Fibroblast of mammary gland (primary cell): ENCODE measurements at regions not wholly inside any gene's neighbourhood (a gene's known extent, or its start where the extent isn't known, plus 50 kb on each side); places are given as distances from the start of the nearest gene placed in this dataset.
"Not testable (repeated sequence)": the region's sequence is repeated elsewhere in the genome, so short reads cannot be mapped to it uniquely, and the experiment has no call there.

Source experiments
- DNase-seq: peaks from one replicate; pipeline ENCODE4 v3.0.0-alpha.2; 2010; ENCODE audit warnings: low read depth
- H3K4me3 ChIP-seq: 2 replicates; pipeline ENCODE4 v1.5.1; 2011; ENCODE audit warnings: low read depth, mild to moderate bottlenecking, low read length, moderate library complexity; ENCODE audit not compliant: control insufficient read depth
- CTCF ChIP-seq: conservative IDR thresholded peaks from 2 replicates; pipeline ENCODE4 v1.5.1; 2011; ENCODE audit warnings: low read depth, low read length, inconsistent platforms; ENCODE audit not compliant: control insufficient read depth, insufficient read depth

GRCh38 chr19:30935146-30935545 is 414.1 kb downstream of the TSHZ3 start:
- TF ChIP-seq CTCF = no peak
- no peak for DNase-seq
- H3K4me3 ChIP-seq = no peak overlapping the region

DNA sequence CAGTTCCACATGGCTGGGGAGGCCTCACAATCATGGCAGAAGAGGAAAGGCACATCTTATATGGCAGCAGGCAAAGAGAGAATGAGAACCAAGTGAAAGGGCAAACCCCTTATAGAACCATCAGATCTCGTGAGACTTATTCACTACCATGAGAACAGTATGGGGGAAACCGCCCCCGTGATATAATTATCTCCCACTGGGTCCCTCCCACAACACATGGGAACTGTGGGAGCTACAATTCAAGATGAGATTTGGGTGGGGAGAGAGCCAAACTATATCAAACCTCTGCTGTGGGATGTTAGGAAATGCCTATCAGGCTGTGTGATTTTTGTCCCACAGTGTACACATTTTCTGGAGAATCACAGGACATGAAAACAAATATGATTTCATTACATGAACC is 415.8 kb downstream of the TSHZ3 start:
- not testable (repeated sequence) for DNase-seq, H3K4me3 ChIP-seq

DNA sequence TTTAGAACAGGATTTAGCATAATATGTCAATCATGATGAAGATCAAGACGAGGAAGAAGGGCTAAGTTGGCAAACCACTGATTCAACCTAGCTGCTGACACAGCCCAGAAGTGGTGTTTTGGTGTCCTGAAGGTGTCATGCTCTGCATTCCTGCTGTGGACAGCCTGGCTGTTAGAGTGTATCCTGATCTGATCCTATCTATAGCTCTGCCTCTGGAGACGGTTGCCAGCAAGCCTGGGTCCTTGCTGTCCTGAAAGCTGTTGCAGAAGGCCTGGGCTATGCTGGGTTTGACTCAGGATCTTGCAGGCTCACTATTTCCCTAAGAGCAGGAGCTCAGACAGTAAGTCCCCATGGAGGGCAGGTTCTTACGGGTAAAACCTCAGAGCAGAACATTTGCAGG is 416.4 kb downstream of the TSHZ3 start:
- no peak overlapping the region for H3K4me3 ChIP-seq
- TF ChIP-seq CTCF = no peak
- no peak for DNase-seq

DNA sequence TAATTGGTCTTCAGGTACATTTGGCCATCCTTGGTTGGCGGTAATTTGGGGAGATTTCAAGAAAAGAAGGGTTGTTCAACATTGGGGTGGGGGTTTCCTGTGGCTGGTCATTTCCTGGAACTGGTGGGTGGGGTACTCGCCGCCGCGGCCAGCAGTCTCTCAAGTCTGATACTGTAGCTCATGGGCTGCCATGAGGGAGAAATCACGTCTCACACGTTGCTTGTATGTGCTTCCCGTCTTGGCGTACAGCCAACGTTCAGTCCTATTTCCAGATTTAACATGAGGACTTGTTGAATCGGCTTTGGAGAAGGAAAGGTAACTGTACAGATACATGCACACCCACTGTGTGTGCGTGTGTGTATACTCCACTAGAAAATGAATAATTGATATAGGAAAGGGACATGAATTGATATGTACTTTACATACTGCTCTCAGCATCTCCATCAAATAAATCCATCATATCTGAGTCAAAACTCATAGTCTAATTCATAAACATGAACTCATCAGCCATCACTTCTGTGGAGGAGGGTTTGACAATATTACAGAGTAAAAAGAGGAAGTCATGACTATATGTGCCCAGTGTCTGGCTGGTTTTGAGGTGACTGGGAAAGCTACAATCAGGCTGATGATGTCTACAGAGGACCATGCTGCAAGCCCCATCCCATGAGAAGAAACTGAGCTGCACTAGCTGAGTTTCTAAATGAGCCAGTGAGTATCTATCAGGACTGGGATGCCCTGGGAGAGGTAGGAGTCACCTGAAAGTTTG is 418.1 kb downstream of the TSHZ3 start:
- no peak for TF ChIP-seq CTCF
- no peak for DNase-seq
- no peak overlapping the region for H3K4me3 ChIP-seq

GRCh38 chr19:30927705-30928104 is 421.5 kb downstream of the TSHZ3 start:
- H3K4me3 ChIP-seq = no peak overlapping the region
- no peak for DNase-seq
- TF ChIP-seq CTCF = no peak

GRCh38 chr19:30924670-30925069 is 424.6 kb downstream of the TSHZ3 start:
- TF ChIP-seq CTCF = no peak
- DNase-seq = no peak
- no peak overlapping the region for H3K4me3 ChIP-seq

DNA sequence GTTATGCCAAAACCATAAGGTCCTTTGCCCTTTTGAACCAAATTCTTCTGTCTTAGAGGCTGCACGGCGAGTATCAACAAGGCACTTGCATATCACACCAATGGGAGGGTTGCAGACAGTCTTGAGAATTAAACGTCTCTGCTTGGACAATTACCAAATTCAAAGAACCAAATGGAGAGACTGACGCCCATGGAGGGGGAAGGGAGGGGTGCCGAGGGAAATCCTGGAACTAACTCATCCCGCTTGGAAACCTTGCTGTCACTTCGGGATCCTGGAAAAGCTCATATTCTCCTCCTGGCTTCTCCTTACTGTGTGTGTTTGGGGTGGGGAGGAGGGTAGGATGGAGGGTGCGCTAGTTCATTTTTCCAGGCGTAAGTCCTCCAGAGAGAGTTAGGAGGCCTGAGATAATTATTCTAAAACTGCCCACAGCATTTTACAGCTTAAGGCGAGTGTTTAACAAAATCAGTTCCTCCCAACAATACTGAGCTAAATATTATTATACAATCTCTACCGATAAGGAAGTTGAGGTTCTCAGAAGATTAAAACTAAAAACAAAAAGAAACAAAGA is 425.1 kb downstream of the TSHZ3 start:
- no peak for TF ChIP-seq CTCF
- no peak overlapping the region for H3K4me3 ChIP-seq
- DNase-seq = no peak
